Gastrocnemius medialis (tissue), 4 donors: ENCODE measurements at regions not wholly inside any gene's neighbourhood (a gene's known extent, or its start where the extent isn't known, plus 50 kb on each side); places are given as distances from the start of the nearest gene placed in this dataset.
A peak's percentile ranks its signal among the peaks of the same experiment; 100 is the strongest.
"Not testable (repeated sequence)": the region's sequence is repeated elsewhere in the genome, so short reads cannot be mapped to it uniquely, and the experiment has no call there.

Experiments
- ATAC-seq, 2 donors: fragments of 150-250 bp; one replicate each; pipeline ENCODE4 v1.9.1; 2016
- DNase-seq, 2 donors: peaks; one replicate each; pipeline ENCODE4 v3.0.0-alpha.2; 2019
- H3K27ac ChIP-seq, 4 donors: fragments of 200-600 bp; sonication (generic); 1 replicate in 1 of 4; 2 replicates in 3 of 4; pipeline ENCODE4 v1.5.1; 2016 to 2018; ENCODE audit warnings: mild to moderate bottlenecking in 2 of 4, moderate library complexity in 1 of 4
- H3K27me3 ChIP-seq, 3 donors: fragments of 200-600 bp; sonication (generic) in 2 of 3; 1 replicate in 1 of 3; 2 replicates in 2 of 3; pipeline versions ENCODE4 v1.5.1 to v1.6.0; 2016 to 2019; ENCODE audit warnings: mild to moderate bottlenecking in 1 of 3, moderate library complexity in 1 of 3
- H3K36me3 ChIP-seq, 2 donors: fragments of 200-600 bp; sonication (generic) in 1 of 2; one replicate each; pipeline ENCODE4 v1.5.1; 2017 to 2018
- H3K4me1 ChIP-seq, 2 donors: fragments of 200-600 bp; sonication (generic) in 1 of 2; one replicate each; pipeline ENCODE4 v1.5.1; 2016 to 2017; ENCODE audit warnings: mild to moderate bottlenecking in 2 of 2
- H3K4me3 ChIP-seq, 4 donors: fragments of 200-600 bp; sonication (generic) in 3 of 4; 1 replicate in 1 of 4; 2 replicates in 3 of 4; pipeline ENCODE4 v1.5.1; 2016 to 2019; ENCODE audit warnings: mild to moderate bottlenecking in 2 of 4
- H3K9me3 ChIP-seq, 3 donors: fragments of 200-600 bp; sonication (generic) in 2 of 3; 1 replicate in 1 of 3; 2 replicates in 2 of 3; pipeline ENCODE4 v1.5.1; 2016 to 2019
- POLR2A ChIP-seq, 2 donors: fragments of 450-650 bp; IDR thresholded peaks; one replicate each; pipeline ENCODE4 v1.6.1; 2017; ENCODE audit warnings: antibody characterized with exemption in 2 of 2, mild to moderate bottlenecking in 2 of 2, moderate library complexity in 2 of 2
- in situ Hi-C, 4 donors: fragments of 200-750 bp; cut with MboI; loops; one replicate each; pipeline versions ENCODE4 v1.15.0 to v1.8.0; 2017; ENCODE audit warnings: low sequenced_read_pairs in 4 of 4
- intact Hi-C: fragments of 100-400 bp; cut with DNase I; formaldehyde crosslinking; loops from one replicate; pipeline ENCODE4 v1.15.1; 2023; ENCODE audit warnings: low total_unique reads
- TF ChIP-seq, protein P1 (sequence below), 5 experiments: fragments of 450-650 bp in 3 of 5; fragments of 200-600 bp in 2 of 5; sonication (generic) in 2 of 5; IDR thresholded peaks in 4 of 5; conservative IDR thresholded peaks in 1 of 5; 1 replicate in 4 of 5; 2 replicates in 1 of 5; pipeline ENCODE4 v1.5.1; 2016 to 2019; ENCODE audit warnings: antibody characterized with exemption in 5 of 5, mild to moderate bottlenecking in 3 of 5, moderate library complexity in 3 of 5

DNA sequence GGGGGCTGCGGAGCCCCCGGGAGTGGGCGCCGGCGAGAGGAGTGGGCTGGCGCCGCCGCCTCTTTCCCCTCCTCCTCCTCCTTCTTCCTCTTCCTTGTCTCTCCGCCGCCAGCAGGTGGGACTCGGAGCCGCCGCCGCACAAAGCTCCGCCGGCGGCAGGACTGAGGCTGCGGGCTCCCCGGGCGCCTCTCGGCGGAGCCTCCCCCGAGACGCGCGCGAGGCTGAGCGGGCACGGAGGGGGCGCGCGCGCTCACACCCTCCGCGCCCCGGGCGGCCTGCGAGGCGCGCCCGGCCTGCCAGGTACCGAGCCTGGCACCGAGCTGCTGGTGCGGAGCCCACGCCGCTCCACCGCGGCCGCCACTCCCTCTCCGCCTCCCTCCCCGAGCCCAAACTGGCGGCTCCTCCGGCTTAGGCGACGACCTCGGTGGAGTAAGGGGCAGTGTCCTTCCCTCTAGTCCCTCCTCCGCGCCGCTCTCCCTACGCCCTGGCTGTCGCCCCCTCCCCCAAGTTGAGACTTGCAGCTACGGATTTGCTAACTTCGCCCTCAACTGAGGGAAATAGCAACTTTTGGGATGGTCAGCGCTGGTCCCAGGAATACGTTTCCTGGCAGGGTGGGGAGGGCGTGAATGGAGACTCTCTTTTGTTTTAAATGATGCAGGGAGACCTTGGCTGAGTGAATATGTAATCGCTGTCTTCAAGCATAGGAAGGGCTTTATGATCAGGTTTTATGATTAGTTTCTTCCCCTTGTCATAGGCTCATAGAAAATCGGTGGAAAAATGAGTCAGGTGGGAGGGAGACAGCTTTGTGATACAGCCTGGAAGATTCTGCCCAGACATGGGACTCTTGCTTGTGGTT, 199.5 kb upstream of the CAND1 start:
- peaks cover 0 to 5% of the 10 kb centered on the region in 2 donors for H3K4me1 ChIP-seq
- DNase-seq (no peak), ATAC-seq (peak; percentile 69 to 71)
- H3K36me3 ChIP-seq, result no peaks in the 10 kb centered on the region
- peaks cover 0 to 8% (median 3%) of the 10 kb centered on the region in 3 donors for H3K27me3 ChIP-seq
- H3K4me3 ChIP-seq, result peak overlapping the region; percentile 55 to 62 (median 60)
- intact Hi-C loops (no loop called here), in situ Hi-C loops (no loop called here)
- H3K27ac ChIP-seq, result no peak overlapping the region
- no peaks in the 10 kb centered on the region for H3K9me3 ChIP-seq
- no peak for TF ChIP-seq POLR2A (IDR thresholded peaks at IDR 0.05)
- TF ChIP-seq, protein P1, sequence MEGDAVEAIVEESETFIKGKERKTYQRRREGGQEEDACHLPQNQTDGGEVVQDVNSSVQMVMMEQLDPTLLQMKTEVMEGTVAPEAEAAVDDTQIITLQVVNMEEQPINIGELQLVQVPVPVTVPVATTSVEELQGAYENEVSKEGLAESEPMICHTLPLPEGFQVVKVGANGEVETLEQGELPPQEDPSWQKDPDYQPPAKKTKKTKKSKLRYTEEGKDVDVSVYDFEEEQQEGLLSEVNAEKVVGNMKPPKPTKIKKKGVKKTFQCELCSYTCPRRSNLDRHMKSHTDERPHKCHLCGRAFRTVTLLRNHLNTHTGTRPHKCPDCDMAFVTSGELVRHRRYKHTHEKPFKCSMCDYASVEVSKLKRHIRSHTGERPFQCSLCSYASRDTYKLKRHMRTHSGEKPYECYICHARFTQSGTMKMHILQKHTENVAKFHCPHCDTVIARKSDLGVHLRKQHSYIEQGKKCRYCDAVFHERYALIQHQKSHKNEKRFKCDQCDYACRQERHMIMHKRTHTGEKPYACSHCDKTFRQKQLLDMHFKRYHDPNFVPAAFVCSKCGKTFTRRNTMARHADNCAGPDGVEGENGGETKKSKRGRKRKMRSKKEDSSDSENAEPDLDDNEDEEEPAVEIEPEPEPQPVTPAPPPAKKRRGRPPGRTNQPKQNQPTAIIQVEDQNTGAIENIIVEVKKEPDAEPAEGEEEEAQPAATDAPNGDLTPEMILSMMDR (IDR thresholded peaks at IDR 0.05 in 4 of 5, conservative IDR thresholded peaks at IDR 0.05 in 1 of 5), result no peak

DNA sequence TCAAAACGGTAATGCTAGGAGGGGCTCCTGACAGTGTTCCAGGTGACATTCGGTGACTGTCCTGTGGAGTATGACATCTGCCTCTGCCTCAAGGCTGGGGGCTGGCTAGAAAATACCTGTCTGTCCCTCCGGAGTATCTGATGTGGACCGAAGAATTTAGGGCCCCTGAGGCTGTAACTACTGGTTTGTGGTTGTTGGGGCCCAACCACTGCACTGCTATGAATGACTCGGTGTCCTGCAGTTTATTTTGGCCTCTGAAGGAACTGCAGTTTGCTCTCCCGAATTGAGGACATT, 198.9 kb upstream of the CAND1 start:
- ATAC-seq (no peak), DNase-seq (no peak)
- Histone ChIP-seq H3K9me3 (no peaks in the 10 kb centered on the region), H3K36me3 (no peaks in the 10 kb centered on the region), H3K4me3 (no peak overlapping the region), H3K27me3 (peaks cover 0 to 8% (median 3%) of the 10 kb centered on the region in 3 donors), H3K4me1 (peaks cover 0 to 5% of the 10 kb centered on the region in 2 donors), H3K27ac (no peak overlapping the region)
- no peak for TF ChIP-seq POLR2A (IDR thresholded peaks at IDR 0.05)
- TF ChIP-seq, protein P1 (IDR thresholded peaks at IDR 0.05 in 4 of 5, conservative IDR thresholded peaks at IDR 0.05 in 1 of 5), result no peak
- in situ Hi-C loops, result no loop called here
- intact Hi-C loops, result no loop called here

DNA sequence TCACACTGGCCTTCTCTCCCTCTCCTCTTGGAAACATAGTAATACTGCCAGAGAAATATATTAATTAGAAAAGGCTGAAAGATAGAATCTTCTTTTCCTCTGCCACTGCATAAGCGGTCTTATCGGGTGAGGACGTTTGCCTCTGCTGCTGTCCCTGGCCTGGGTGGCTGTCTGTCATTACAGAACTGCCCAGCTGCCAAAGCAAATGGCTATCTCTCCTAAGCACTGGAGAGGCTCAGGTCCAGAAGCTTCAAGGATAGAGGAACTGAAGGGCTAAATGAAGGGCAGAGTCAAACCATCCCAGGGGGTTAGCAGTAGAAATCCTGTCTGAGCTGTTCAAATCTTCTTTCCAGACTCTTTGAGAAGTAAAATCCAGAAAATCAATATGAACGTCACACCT, 198.6 kb upstream of the CAND1 start:
- Histone ChIP-seq H3K4me1 (peaks cover 0 to 5% of the 10 kb centered on the region in 2 donors), H3K36me3 (no peaks in the 10 kb centered on the region), H3K9me3 (no peaks in the 10 kb centered on the region), H3K4me3 (no peak overlapping the region), H3K27me3 (peaks cover 0 to 8% (median 3%) of the 10 kb centered on the region in 3 donors), H3K27ac (no peak overlapping the region)
- in situ Hi-C loops, result no loop called here
- ATAC-seq (no peak), DNase-seq (no peak)
- intact Hi-C loops, result no loop called here
- TF ChIP-seq POLR2A (IDR thresholded peaks at IDR 0.05), result no peak
- TF ChIP-seq, protein P1 (IDR thresholded peaks at IDR 0.05 in 4 of 5, conservative IDR thresholded peaks at IDR 0.05 in 1 of 5), result no peak

DNA sequence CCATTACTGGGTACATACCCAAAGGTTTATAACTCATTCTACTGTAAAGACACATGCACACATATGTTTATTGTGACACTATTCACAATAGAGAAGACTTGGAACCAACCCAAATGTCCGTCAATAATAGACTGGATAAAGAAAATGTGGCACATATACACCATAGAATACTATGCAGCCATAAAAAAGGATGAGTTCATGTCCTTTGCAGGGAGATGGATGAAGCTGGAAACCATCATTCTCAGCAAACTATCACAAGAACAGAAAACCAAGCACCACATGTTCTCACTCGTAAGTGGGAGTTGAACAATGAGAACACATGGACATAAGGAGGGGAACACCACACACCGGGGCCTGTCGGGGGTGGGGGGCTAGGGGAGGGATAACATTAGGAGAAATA, 196.9 kb upstream of the CAND1 start:
- H3K9me3 ChIP-seq, intact Hi-C loops, in situ Hi-C loops: not testable (repeated sequence)

DNA sequence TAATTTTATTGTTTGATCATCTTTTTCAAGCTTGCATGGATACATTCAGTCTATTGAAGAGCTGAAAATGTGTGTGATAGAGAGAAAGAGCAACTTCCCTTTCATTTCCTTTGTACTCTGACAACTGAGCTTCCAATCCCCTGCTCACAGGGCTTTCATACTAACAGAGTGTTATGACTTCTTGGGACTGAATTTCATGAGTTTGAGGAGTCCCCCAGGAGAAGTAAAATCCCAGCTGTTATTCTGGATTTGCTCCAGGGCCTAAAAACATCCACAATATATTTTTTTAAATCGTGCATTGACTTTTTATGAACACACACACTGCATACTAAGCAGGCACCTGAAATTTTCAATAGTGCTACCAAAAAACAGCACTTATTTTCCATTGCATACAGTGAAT, 195.8 kb upstream of the CAND1 start:
- H3K9me3 ChIP-seq, result no peaks in the 10 kb centered on the region
- no peak overlapping the region for H3K4me3 ChIP-seq
- intact Hi-C loops (no loop called here), in situ Hi-C loops (no loop called here)
- H3K36me3 ChIP-seq, result no peaks in the 10 kb centered on the region
- no peak overlapping the region for H3K27ac ChIP-seq
- TF ChIP-seq POLR2A (IDR thresholded peaks at IDR 0.05), result no peak
- TF ChIP-seq, protein P1 (IDR thresholded peaks at IDR 0.05 in 4 of 5, conservative IDR thresholded peaks at IDR 0.05 in 1 of 5), result no peak
- DNase-seq (no peak), ATAC-seq (no peak)
- H3K27me3 ChIP-seq, result peaks cover 0 to 2% (median 0%) of the 10 kb centered on the region in 3 donors
- peaks cover 0 to 5% of the 10 kb centered on the region in 2 donors for H3K4me1 ChIP-seq

More for the DNA sequence above, 196.9 kb upstream of the CAND1 start:
- H3K27ac ChIP-seq, DNase-seq, H3K4me1 ChIP-seq, H3K27me3 ChIP-seq, H3K36me3 ChIP-seq, H3K4me3 ChIP-seq, ATAC-seq: not testable (repeated sequence)
